ENCODE measurements at regions not wholly inside any gene's neighbourhood (a gene's known extent, or its start where the extent isn't known, plus 50 kb on each side); places are given as distances from the start of the nearest gene placed in this dataset.

DNA sequence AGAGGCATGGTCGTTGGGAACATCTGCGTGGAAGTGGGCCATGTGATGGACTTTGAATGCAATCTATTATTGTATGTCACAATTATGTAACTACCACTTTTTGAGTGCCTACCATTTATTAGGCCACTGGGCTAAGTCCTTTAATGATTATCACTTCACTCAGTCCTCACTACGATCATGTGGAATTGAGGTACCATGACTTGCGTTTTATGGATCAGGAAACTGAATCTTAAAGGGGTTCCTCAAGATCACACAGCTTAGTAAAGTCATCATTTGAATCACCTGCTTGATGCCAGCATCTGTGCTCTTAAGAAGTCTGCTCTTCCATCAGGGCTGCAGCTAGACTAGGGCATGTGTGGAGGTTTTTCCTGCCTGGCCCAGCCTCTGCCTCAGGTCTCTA, 136.7 kb downstream of the DAD1 start:
- no peak for DNase-seq (ENCODE audit: low read depth)

DNA sequence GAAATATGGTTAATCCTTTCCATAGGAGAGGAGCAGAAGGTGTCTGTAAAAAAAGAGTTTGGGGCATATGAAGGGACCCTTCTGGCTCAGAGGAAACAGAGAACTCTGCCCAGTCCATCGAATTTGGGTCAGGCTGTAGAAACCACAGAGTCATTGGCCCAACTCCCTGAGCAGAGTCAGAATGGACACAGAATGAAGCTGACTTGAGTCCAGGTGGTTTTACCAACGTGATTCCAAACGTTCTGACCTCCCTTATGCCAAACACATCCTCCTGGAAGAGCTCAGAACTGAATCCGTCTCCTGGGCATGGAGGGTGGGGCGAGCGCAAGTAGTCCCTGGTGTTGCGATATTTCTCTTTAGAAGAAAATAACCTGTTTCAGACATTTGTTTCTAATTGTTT, 138.8 kb downstream of the DAD1 start:
- no peak for DNase-seq (ENCODE audit: low read depth)

DNA sequence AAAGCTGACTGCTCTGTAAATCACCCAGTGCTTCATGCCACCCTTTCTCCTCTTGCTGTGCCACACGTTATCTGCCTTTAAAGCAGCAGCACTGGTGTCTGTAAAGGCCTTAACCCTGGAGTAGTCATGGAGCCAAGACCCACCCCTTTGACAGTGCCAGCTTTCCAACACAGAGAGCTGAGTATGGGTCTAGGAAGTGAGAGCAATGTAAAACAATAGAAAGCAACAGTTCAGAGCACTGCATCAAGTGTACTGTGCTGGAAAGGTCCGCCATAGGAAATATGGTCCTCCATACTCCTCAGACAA, 139.5 kb downstream of the DAD1 start:
- DNase-seq (ENCODE audit: low read depth), result no peak

DNA sequence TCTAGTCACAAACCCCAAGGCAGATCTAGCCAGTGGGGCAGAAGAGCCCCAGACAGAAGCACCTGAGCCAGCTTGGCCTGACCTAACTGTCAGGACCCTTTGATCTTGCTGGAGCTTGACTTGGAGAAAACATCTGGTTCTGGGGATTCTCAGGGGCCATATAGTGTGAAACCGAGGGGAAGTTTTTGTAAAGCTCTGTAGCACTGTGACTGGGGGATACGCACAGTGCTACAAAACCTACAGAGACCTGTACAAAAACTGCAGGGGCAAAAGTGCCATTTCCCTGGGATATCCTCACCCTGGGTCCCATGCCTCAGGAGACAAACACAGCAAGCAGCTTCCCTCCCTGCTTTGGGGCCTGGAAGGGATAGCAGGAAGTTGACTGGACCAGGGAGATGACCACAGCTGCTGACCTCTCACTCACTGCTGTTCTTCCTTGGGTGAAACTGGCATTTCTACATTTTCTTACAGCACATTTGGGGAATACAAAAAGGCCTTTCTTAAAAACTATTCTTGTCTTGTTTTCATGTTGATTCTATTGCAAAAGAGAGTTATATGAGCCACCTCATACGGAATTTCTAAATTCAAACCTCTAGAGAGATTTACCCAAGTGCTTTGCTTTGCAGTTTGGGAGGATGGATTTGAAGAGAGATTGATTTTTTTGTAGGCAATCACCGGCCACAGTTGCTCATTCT, 140.0 kb downstream of the DAD1 start:
- DNase-seq (ENCODE audit: low read depth), result peak; percentile 7

DNA sequence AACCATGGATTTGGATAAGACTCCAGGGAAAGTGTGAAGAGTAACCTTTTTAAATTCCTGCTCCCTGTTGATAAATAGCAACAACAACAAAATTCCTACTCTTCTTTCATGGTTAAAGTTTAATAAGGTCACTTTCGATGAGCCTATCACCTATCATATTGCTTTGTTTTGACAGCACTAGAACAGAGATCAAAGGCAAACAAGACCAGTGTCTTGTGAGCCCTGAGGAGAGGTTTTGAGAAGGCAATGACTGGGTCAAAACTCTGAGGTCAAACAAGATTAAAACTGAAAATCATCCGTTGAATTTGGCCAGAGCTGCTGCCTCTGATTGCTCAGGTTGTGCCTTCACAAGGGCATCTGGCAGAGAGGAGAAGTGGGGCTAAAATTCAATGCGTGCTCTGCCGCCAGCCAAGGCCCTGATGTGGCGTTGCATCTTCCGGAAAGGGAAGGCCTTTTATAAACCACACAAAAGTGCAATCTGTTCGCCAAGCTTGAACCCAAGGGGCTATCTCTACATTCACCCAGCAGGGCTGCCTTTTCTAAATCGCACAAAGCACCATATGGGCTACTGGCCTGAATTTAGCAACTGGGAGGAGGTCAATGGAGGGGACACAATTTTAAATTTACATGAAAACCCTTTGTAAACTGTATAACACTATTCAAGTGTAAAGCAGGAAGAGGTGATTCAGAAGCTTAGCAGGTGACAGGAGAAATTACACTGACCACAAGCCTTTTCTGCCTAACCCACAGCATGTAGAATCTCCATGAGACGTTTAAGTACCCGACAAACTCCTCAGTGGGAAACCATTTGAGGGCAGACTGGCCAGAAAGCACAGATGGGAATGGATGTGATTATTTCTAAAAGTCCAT, 140.8 kb downstream of the DAD1 start:
- no peak for DNase-seq (ENCODE audit: low read depth)

DNA sequence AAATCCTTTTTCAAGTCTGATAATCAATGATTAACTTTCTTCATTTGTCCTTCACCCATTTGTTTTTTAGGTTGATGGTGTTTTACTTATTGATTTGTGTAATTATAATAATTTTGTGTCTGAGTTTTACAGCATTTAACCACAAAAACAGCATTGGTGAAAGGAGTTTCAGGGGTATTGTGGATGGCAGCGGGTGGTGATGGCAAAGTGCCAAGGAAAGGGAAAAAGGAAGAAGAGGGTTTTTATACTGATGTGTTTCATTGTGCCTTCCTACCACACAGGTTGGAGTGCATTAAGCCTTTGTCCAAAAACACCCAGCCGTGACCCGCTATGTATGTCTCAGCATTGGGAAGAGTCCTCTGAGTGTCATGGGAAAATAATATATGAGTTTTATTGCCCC, 150.3 kb downstream of the DAD1 start:
- DNase-seq (ENCODE audit: low read depth), result no peak

DNA sequence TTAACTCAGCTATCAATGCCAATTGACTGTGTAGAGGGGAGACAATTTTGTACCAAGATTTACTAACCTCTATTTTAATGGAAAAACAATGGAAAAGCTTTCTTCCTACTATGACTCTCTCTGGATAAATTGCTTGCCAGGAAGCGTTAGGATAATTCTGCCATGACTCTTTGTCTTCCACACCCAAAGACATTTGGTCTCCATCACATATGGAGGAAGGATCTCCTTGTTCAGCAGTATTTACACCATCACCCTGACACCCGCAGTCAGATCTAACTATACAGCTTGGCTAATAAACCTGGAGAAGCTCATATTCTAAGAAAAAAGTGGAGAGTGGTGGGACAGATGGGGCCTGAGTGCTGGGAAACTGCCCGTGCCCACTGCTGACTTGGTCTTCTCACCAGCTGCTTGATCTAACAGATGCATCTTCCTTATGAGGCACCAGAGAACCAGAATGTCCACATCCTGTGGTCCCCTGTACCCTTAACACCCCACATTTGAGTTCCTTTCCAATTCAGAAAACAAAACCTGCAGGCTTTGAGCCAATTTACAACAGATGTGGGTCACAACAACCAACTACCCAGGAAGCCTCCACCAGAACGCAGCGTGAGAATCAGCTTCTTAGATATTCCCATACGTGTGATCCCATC, 154.0 kb downstream of the DAD1 start:
- no peak for DNase-seq (ENCODE audit: low read depth)

DNA sequence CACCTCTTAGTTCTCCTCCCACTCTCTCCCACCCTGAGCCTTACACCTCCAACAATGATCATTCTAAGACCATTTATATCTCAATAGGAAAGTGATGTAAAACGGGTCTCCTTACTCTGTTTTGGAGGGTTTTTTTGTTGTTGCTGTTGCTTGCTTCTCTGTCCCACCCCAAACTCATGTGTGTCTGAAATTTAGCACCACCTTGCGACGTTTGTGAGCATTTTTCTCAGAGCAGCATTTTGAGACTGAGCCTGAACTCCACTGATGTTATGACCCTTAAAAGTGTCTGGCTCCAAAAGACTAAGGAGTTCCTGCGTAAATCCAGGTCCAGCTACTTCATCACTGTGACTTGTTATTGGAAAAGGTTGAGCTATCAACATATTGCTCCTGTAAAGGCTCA, 155.0 kb downstream of the DAD1 start:
- DNase-seq (ENCODE audit: low read depth), result no peak

DNA sequence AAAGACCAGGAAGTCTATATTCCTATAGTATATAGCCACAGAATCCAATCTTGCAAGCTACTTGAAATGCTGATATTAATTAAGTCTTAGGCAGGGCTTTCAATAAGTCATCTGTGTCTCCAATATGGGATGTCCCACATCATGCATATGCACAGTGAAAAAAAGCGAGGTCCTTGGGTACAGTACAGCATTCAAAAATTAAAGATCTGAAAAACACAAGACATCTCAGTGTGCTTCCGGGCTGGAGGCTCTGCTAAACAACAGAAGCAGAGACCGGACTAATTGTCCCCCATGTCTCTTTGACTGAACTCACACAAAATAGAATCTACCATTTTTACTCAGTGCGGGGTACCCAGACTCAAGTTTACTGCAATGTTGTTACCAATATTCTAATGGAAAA, 156.0 kb downstream of the DAD1 start:
- no peak for DNase-seq (ENCODE audit: low read depth)

DNA sequence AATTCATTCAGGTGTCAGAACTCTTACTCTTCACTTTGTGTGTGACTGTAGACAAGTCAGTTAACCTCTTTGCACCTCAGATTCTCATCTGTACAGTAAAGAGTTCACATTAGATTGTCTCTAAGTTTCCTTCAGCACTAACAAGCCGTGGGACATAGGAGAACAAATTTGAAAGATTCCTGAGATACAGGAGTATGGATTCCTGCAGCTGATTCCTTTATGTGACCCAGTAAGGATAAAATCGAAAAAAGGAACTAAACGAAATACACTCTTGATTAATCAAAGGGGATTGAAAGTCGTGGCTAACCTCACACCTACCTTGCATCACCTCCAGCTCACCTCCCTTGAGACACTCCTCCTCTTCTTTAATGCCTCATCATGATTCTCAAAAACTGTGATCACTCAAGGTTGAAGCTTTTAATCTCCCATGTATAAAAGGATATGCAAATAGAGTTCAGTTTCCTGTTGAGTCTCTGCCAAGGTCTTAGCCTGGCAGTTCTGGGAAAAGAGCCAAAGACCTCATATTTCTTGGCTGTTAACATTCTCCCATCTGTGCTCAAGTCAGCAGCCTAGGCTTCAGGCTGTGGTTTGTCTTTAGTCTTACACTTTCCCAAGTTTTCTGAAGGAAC, 156.6 kb downstream of the DAD1 start:
- DNase-seq (ENCODE audit: low read depth), result peak; percentile 92

DNA sequence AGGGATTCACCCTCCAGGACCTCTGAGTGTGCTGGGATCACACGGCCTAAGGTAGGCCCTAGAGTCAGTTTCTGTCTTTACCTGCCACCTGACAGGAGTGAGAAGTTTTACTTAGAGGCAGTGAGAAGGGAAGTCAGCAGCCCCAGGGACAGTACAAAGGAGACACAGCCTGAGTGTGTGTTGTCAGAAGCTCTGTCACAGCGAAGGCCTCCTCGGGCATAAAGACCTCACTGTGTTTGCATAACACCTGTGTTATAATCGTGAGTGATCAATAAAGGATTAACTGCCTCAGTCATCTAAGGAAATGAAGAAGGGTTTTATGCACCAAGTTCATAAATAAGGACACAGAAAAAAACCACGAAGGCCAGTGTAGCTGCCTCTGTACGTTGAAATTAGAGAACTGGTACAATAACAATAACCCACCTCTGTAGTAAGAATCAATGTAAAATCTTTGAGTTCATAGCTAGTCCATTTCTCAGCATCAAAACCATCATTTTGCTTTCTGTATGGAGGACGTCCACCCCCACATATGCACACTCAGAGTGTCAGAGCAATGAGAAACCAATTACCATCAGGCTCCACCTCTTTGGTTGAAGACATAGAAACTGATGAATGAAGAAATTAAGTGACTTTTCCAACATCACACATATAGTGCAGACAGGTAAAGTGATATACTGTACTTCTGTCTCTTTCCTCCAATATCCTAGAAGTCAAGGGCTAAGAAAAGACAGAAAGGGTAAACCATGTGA, 159.3 kb downstream of the DAD1 start:
- DNase-seq (ENCODE audit: low read depth), result no peak

DNA sequence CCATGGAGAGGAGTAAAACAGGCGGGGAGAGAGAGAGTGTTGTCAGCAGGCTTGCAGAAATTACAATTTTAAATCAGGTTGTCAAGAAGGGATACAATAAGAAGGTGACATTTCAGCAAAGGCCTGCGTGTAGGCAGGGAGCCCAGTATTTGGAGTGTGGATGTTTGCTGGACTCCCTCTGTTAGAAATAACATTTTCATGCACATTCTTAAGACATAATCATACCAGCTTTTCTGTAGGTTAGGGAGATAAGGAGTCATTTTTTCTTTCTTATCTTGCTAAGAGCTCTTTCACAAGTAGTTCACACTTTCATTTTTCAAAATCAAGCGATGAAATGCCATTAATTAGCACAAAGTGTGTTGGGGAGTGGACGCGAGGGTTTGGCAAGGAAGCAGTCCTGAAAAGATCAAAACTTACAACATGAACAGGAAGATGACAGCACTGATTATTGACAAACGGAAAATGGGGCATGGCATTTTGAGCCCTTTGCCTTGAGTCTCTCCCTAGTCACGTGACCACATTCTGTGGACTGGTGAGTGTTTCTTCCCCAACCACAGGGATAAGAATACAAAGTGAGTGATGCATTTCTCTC, 160.2 kb downstream of the DAD1 start:
- DNase-seq (ENCODE audit: low read depth), result peak; percentile 16

DNA sequence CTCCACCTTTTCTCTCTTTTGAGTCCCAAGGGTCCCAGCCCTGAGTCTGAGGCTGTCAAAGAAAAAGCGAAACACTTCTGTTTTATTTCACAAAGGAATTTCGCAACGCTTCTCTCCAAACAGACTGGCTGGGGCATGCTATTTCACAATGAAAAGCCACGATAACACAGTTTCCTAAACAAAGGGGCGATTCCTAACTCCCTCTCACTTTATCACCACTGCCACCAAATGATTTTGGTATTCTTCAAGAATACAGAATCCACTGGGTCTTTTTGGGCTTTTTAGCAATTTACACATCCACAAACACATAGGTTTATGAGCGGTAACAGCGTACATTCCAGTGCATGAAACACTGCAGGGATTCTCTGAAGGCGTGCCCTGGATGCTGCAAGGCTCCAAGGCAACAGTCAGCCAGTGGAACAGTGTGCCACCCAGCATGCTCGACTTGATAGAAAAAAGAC, 161.2 kb downstream of the DAD1 start:
- peak; percentile 56 for DNase-seq (ENCODE audit: low read depth)

DNA sequence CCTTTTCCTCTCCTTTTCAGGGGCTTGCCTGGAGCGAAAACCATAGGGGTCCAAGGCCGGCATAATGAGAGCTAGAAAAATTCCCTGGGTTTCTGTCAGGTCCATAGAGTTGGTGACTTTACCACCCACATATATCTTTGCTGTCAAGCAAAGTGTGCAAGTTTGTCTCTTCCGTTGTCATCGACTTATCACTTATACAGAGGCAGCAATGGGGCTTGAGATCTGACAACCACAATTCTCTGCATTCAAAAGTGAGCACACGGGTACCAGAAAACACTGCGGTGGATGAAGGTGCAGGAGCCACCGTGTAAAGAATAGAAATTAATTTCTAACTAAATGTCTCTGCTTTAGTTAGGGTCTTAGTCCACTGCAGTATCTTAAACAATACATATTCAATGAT, 162.3 kb downstream of the DAD1 start:
- DNase-seq (ENCODE audit: low read depth), result no peak

DNA sequence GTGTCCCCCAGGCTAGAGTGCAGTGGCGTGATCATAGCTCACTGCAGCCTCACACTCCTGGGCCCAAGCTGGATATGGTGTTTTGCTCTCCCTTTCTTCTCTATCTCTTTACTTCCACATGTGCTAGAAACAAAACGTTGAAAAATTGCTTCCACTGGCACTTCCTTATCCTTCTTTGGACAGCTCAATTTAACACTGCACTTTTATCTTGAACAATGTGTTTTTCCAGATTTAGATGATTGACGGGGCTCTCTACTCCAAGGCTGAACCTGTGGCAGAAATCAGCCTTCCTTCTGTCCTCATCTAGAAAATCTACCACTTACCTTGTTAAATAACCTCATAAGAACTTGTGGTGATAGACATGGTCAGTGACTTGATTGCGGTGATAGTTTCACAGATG, 165.1 kb downstream of the DAD1 start:
- no peak for DNase-seq (ENCODE audit: low read depth)

DNA sequence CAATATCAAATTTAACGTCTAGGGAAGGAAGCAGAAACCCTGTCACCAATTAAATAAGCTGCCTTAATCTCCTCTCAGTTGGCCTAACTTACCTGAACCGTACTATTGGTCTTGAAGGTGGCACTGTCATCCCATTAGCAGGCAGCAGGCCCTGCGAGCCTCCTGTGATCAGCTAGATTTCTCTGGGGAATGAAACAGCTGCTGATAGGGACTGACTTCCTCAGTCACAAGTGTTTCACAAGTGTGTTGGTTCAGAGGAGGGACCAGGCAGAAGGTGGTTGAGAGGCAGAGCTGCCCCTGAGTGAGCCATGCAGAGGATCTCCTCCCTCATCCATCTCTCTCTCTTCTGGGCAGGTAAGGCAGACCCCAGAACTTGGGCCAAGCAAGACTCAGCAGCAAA, 166.8 kb downstream of the DAD1 start:
- DNase-seq (ENCODE audit: low read depth), result no peak

DNA sequence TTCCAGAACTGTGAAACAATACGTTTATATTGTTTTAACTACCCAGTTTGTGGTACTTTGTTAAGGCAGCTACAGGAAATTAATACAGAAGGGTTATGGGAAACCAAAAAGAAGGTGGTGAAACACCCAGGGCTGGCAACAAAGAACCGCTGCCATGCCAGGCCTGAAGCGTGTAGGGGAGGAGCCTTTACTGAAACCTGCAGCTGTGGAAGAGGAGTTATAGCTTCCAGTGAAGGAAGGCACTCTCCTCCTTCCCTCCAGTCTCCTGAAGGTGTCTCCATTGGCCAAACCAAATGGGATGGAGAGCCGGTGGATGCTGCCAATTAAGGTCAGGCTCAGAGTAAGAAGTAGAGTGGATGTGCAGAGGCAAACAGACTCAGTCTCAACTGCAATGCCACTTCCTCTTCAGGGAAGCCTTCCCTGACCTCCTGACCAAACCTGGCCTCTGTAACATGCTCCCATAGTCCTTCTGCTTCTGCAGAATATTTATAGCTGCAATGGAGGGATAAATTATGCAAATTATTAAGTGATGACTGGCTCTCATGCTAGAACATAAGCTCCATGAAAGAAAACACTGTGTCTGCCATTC, 168.3 kb downstream of the DAD1 start:
- peak; percentile 29 for DNase-seq (ENCODE audit: low read depth)

DNA sequence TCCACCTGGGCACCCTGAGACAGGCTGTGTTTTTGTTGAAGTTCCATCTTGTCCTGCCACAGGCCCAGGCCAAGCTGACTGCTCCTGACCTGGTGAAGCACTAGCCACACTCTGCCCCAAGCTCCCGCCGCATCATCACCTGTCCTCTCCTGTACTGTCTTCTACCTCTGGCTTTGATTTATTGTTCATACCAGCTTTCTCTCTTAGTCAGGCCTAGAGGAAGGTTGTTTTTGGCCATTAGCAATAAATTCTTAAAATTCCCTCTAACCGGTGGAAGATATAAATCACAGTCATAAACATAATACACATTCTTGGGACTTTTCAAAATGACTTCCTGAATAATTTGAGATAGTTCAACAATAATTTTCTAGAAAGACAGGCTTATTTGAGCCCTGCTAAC, 169.4 kb downstream of the DAD1 start:
- DNase-seq (ENCODE audit: low read depth), result no peak

DNA sequence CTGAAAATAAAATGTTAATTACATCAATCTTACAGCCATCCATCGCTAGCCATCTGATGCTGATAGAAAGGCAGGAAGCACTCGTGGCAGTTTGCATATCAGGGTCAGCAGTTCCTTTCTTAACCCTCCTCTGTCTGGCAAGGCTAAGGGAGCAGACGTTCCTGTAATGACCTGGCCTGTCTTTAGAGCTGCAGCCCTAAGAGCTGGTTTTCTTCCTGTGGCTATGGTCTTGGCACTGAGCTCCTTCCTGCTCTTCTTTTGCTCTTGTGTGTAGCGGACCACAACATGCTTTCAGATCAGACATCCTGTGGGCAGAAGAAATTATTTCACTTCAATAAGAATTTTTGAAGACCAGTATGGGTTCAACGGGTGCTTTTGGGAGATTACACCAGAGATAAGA, 170.4 kb downstream of the DAD1 start:
- DNase-seq (ENCODE audit: low read depth), result no peak

DNA sequence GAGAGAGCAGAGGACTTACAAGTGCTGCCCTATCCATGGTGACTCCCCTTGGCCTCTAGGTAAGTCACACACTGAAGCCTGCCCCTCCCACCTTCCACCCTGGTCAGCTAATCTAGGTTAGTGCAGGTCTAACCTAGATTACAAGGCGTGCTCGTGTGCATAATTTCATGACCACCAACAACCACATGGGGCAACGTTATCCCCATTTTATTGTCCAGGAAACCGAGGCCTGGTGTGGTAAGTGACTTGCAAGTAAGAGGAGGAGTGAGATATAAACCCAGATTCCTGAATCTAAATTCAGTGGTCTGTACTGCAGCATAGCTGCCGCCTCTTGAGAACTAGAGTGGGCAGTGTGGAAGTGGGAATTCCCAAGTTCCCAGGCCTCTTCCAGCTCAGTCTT, 171.1 kb downstream of the DAD1 start:
- no peak for DNase-seq (ENCODE audit: low read depth)

DNA sequence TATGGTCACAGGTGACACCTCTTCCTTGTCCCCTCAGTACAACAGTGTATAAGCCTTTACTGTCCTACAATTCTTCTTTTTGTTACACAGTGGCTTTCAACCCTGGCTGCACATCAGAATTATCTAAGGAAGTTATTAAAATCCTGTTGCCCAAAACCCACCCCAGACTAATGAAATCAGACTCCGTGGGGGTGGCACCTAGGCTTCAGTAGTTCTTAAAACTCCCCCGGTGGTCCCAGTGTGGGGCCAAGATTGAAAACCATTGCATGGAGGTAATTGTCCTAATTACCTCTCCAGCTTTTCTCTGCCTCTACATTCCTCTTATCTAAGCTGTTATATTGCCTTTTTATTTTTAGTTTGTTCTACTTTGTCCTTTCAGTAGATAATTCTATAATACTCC, 172.8 kb downstream of the DAD1 start:
- no peak for DNase-seq (ENCODE audit: low read depth)

All from EH (cell line).